ENCODE measurements at regions not wholly inside any gene's neighbourhood (a gene's known extent, or its start where the extent isn't known, plus 50 kb on each side); places are given as distances from the start of the nearest gene placed in this dataset.

DNA sequence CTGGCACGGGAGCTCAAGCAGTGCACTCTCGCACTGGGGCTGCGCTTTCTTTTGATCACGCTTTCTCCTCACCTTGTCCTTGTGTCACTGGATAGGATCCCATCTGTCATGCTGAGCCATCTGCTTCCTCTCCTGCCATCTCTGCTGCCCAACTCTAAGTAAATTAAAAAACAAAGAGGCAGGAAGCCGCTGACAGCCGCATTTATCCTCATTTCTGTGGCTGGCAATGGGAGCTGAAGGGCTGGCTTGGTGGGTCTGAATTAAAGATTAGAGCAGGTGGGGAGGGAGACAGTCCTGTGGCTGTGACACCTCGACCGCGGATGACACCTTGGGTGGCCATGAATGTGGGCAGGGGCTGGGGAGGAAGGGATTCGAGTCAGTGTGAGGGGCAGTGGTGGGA is 159.2 kb upstream of the ALDH1B1 start:
- in situ Hi-C loops (cut with HindIII; ENCODE audit: low sequenced_read_pairs): loop anchor here (25.0 kb wide), 1 partner anchor 96 kb away; no protein-coding TSS in a partner anchor

GRCh38 chr9:38232895-38233294 is 159.6 kb upstream of the ALDH1B1 start:
- in situ Hi-C loops (cut with HindIII; ENCODE audit: low sequenced_read_pairs): loop anchor here (25.0 kb wide), 1 partner anchor 96 kb away; no protein-coding TSS in a partner anchor

DNA sequence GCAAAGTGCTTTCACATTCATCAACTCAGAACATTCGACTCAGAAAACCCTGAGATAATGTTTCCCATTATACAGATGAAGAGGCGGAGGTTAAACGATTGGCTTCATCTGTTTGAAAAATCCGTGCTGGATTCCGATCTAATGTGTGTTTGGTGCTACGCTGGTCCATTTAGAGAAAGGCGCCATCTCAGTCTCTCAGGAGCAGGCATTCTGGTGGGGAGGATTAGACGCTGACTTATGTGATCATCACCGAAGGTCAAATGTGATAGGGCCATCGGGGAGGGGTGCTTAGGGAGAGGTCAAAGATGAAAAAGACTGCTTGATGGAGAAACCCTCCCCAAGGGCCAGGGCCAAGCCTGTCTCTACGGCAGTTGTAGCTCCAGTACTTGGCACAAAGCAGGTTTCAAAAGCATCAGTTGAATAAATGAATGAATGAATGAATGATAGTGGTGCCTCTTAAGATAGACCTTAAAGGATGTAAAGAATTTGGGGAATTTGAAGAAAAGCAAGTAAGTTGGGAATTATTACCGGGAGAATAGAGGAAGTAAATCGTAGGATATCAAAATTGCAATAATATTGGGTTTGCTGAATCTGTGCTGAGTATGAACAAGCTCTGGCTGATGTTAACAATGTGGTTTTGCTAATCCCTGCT is 160.6 kb upstream of the SHB start:
- in situ Hi-C loops (cut with HindIII; ENCODE audit: low sequenced_read_pairs): loop anchor here (25.0 kb wide), 1 partner anchor 92 kb away; no protein-coding TSS in a partner anchor

DNA sequence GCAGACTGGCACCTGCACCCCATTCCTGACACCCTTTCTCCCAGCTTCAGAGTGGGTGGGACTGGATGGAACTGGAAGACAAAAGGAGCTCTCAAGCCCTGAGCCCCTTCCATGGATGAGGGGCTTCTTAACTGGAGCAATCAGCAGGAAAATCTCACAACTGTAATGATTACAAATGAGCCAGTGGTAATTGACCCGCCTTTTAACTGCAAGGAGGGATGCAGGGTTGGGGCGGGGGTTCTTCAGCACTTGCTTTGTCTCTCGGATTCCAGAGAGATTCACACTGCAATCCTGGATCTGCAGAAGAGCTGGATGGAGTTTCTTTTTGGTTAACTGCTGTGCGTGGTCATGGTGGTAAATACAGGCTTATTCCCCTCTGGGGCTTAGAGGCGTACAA is 160.1 kb upstream of the SHB start:
- in situ Hi-C loops (cut with HindIII; ENCODE audit: low sequenced_read_pairs): loop anchor here (25.0 kb wide), 1 partner anchor 92 kb away; no protein-coding TSS in a partner anchor

DNA sequence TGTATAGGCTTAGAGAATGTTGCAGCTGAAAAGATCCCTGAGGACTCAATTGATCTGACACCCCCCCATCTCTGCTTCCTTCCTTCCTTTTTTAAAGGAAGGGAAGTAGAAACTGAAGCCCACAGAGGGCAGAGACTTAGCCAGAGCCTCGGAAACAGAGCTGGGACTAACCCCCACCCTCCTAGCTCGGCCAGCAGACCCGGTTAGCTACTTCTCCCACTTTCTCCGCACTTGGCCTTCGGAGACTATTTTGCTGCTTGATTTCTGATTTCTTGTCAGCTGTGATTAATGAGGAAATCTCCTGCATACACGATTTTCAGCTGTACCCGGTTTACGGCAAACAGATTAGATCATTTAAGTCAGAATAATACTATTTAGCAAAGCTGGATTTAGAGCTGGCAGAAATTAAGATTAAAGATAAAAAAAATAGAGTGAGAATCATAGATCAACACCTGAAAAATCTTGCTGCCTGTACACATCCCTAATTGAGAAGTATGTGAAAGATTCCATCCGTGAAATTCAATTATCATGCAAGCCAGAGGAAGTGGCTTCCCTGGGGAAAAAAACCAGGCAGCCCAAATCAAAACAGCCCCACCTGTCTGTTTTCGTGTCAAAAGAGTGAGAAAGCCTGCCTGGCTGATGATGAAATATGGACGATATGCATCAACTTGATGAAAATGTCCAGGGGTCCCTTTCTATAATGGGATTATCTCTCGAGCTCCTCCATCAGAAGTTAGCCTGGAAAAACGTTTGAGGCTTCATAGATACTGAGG is 159.5 kb upstream of the SHB start:
- in situ Hi-C loops (cut with HindIII; ENCODE audit: low sequenced_read_pairs): loop anchor here (25.0 kb wide), 1 partner anchor 91 kb away; no protein-coding TSS in a partner anchor

DNA sequence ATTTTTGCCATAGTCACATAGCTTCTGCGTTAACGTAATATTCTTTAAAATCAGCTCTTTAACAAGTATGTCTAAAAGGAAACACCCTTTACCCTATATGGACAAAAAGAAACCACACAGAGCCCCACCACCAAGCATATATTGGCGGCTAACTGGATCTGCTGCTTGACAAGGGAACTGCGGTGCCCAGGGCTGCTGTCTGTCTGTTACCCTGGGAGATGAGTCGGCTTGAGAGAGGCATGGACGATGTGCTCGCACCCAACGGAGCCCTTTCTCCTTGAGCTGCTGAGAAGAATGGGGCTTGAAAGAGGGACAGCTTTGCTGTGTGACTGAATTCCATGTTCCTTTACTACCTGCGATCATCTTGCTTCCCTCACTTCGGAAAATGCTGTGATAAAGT is 158.6 kb upstream of the SHB start:
- in situ Hi-C loops (cut with HindIII; ENCODE audit: low sequenced_read_pairs): loop anchor here (25.0 kb wide), 1 partner anchor 90 kb away; no protein-coding TSS in a partner anchor

GRCh38 chr9:38227061-38227540 is 158.1 kb upstream of the SHB start:
- in situ Hi-C loops (cut with HindIII; ENCODE audit: low sequenced_read_pairs): loop anchor here (25.0 kb wide), 1 partner anchor 90 kb away; no protein-coding TSS in a partner anchor

DNA sequence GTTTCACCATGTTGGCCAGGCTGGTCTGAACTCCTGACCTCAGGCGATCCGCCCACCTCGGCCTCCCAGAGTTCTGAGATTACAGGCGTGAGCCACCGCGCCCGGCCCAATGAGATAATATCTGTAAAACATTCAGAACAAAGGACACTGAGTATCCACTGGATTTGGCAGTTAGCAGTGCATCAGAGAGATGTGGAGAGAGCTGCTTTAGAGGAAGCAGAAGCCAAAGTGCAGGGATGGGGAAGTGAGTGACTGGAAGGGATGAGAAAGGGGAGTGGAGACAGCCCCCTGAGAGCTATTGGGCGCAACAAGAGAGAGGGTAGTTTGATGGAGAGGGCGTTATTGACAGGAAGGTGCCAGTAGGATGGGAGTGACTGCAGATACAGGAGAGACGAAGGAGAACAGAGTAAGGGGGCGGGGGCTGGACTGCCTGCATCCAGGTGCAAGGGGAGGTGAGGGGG is 157.5 kb upstream of the SHB start:
- in situ Hi-C loops (cut with HindIII; ENCODE audit: low sequenced_read_pairs): loop anchor here (25.0 kb wide), 1 partner anchor 89 kb away; no protein-coding TSS in a partner anchor

GRCh38 chr9:38224941-38225340 is 155.9 kb upstream of the SHB start:
- in situ Hi-C loops (cut with HindIII; ENCODE audit: low sequenced_read_pairs): loop anchor here (25.0 kb wide), 1 partner anchor 88 kb away; no protein-coding TSS in a partner anchor

- in situ Hi-C loops (cut with HindIII; ENCODE audit: low sequenced_read_pairs): no loop called here
These were observed 147.5 kb upstream of the SHB start for GRCh38 chr9:38216572-38216971.

GRCh38 chr9:38215465-38215864 is 146.4 kb upstream of the SHB start:
- in situ Hi-C loops (cut with HindIII; ENCODE audit: low sequenced_read_pairs): no loop called here

- in situ Hi-C loops (cut with HindIII; ENCODE audit: low sequenced_read_pairs): no loop called here
These were observed 145.4 kb upstream of the SHB start for GRCh38 chr9:38214432-38214831.

DNA sequence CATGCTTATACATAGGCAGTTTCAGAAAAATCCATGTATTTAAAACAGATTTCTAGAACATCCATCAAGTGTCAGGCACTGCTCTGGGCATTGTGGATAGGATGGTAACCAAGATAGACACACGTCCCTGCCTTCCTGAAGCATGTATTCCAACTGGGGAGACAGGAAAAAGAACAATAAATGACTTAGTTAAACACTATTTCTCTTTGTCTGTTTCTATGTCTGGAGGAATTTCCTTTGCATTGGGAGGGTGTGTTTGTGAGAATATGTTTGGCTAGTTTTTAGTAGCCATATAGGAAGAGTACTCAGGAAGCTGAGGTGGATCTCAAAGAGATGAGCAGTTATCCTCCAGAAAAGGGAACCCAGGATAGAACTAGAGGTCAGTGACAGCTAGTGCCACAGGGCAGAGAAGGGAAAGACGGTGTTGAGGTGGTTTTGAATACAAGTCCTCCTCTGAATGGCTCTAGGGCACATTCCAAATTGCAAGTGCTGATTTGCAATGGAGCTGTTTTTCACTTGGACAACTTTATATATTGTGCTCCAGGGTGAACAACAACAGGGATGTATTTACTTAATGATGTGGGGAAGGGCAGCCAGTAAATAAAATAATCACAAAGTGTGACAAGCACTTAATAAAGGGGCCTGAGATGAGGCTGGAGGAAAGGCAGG is 144.7 kb upstream of the SHB start:
- in situ Hi-C loops (cut with HindIII; ENCODE audit: low sequenced_read_pairs): no loop called here

- in situ Hi-C loops (cut with HindIII; ENCODE audit: low sequenced_read_pairs): no loop called here
These were observed 143.0 kb upstream of the SHB start for GRCh38 chr9:38212016-38212415.

GRCh38 chr9:38211002-38211401 is 142.0 kb upstream of the SHB start:
- in situ Hi-C loops (cut with HindIII; ENCODE audit: low sequenced_read_pairs): no loop called here

DNA sequence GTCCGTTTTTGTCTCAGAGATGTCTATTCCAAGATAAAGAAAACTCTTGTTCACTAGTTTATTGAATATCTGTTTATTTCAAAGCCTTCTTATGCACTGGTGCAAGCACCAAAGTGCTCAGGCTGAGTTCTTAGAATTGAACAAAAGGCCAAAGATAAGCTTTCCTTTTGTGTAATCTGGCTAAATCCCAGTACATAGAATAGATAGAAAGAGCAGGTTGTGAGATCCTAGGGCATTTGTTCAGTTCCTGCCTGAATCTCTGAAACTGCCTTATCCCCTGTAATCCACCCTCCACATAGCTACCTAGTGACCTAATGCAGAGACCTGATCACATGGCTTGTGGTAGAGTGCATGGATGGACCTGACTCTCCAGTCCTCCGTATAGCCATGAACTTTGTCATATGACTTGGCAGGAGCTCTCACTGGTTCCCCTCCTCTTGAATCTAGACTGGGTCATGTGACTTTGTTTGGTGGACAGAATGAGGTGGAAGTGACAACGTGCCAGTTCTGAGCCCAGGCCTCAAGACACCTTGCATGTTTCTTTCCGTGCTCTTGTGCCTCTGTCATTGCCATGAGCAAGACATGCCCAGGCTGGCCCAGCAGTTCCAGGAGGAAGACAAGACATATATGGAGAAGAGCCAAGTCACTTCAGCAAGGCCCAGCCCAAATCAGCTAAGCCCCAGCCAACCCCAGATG is 139.3 kb upstream of the SHB start:
- in situ Hi-C loops (cut with HindIII; ENCODE audit: low sequenced_read_pairs): no loop called here

DNA sequence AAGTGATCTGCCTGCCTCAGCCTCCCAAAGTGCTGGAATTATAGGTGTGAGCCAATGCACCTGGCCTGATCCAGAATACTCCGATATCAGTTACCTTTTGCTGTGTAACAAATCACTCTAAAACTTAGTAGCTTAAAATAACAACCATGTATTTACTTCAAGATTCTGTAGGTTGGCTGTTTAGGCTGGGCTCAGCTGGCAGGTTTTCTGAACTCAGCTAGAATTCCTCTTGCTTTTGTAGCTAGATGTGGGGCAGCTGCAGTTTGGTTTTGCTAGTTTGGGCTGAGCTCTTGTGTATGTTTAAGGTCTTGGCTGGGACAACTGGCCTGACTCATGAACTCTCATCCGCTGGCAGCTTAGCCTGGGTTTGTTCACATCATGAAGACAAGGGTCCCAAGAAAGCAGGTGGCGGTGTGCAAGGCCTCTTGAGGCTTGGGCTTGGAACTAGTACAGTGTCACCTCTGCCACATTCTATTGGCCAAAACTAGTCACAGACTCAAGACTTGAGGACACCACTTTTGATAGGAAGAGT is 138.3 kb upstream of the SHB start:
- in situ Hi-C loops (cut with HindIII; ENCODE audit: low sequenced_read_pairs): no loop called here

- in situ Hi-C loops (cut with HindIII; ENCODE audit: low sequenced_read_pairs): no loop called here
These were observed 136.3 kb upstream of the SHB start for GRCh38 chr9:38205279-38205678.

DNA sequence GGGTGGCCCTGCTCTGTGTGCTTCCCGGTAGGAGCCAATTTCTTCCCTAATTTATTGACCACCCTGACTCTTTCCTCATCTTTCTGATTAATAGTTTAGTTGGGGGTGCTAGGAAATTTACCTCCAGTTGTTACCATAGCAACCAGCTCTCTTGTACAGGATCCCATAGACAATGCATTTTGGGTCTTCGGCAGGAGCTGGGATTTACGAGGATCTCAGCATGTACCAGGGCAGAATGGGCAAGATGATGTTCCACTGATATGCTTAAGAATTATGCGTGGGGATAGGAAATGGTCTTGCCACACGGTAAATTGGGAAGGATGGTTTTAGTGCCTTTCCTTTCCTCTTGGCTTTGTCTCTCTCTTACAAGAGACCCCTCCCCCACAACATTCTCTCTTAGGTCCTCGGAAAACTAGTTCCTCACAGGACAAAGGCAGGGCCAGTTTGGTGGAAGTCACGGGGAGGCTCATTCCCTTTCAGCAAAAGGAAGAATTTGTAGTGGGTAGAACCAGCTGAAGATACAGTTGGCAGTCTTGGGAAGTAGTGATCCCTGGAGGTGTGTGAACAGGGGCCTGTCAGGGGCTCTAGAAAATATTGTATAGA is 133.4 kb upstream of the SHB start:
- in situ Hi-C loops (cut with HindIII; ENCODE audit: low sequenced_read_pairs): no loop called here

GRCh38 chr9:38201844-38202243 is 132.8 kb upstream of the SHB start:
- in situ Hi-C loops (cut with HindIII; ENCODE audit: low sequenced_read_pairs): no loop called here
